Keratinocyte (primary cell): ENCODE measurements at regions not wholly inside any gene's neighbourhood (a gene's known extent, or its start where the extent isn't known, plus 50 kb on each side); places are given as distances from the start of the nearest gene placed in this dataset.

ENCODE experiments used
- EZH2 ChIP-seq: IDR thresholded peaks from one replicate; pipeline ENCODE4 v1.6.1; 2012; ENCODE audit warnings: inconsistent platforms, mild to moderate bottlenecking, low read length, moderate library complexity
- TF ChIP-seq, protein P1 (sequence below), 3 experiments: IDR thresholded peaks in 1 of 3; conservative IDR thresholded peaks in 1 of 3; optimal IDR thresholded peaks in 1 of 3; 2 replicates in 2 of 3; 3 replicates in 1 of 3; pipeline versions ENCODE3 to v1.5.1; 2011; ENCODE audit warnings: low read length in 3 of 3, mild to moderate bottlenecking in 3 of 3, moderate library complexity in 2 of 3, control low read depth in 1 of 3, inconsistent platforms in 1 of 3; ENCODE audit not compliant: insufficient read depth in 2 of 3; ENCODE audit errors: extremely low read depth in 1 of 3

DNA sequence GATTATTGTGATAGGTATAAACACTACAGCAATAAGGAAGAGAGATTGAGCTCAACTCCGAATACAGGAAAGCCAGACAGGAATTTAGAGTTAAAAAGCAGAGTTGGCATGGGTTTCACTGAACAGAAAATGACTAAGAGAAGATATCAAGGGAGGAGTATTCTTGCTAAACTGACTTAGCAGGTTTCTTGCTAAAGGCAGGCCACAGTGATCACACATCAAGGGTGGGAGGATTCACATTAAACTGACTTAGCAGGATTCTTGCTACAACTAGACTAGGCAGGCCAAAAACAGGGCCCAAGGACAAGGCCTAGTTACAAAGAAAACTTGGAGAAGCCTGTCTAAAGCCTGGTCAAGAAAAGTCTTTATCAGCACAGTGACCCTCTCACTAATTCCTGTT is 195.1 kb downstream of the MAGEB5 start:
- TF ChIP-seq, protein P1, sequence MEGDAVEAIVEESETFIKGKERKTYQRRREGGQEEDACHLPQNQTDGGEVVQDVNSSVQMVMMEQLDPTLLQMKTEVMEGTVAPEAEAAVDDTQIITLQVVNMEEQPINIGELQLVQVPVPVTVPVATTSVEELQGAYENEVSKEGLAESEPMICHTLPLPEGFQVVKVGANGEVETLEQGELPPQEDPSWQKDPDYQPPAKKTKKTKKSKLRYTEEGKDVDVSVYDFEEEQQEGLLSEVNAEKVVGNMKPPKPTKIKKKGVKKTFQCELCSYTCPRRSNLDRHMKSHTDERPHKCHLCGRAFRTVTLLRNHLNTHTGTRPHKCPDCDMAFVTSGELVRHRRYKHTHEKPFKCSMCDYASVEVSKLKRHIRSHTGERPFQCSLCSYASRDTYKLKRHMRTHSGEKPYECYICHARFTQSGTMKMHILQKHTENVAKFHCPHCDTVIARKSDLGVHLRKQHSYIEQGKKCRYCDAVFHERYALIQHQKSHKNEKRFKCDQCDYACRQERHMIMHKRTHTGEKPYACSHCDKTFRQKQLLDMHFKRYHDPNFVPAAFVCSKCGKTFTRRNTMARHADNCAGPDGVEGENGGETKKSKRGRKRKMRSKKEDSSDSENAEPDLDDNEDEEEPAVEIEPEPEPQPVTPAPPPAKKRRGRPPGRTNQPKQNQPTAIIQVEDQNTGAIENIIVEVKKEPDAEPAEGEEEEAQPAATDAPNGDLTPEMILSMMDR (optimal IDR thresholded peaks at IDR 0.05 in 1 of 3, IDR thresholded peaks at IDR 0.05 in 1 of 3, conservative IDR thresholded peaks at IDR 0.05 in 1 of 3; ENCODE audit: extremely low read depth in 1 of 3, insufficient read depth in 2 of 3, low read length in 3 of 3), result no peak
- no peak for TF ChIP-seq EZH2
